ENCODE measurements at regions not wholly inside any gene's neighbourhood (a gene's known extent, or its start where the extent isn't known, plus 50 kb on each side); places are given as distances from the start of the nearest gene placed in this dataset.

GRCh38 chr10:129332476-129332875 lies 134.6 kb upstream of the MGMT start:
- Mint-ChIP-seq H3K36me3 (ENCODE audit: low read depth) (no peaks in the 10 kb centered on the region), H3K4me1 (ENCODE audit: low read depth) (no peaks in the 10 kb centered on the region), H3K27me3 (peaks cover 24% of the 10 kb centered on the region), H3K27ac (no peak overlapping the region), H3K9me3 (no peaks in the 10 kb centered on the region), H3K4me3 (no peak overlapping the region)
- no peak for DNase-seq

- peaks cover 24% of the 10 kb centered on the region for H3K27me3 Mint-ChIP-seq
- H3K36me3 Mint-ChIP-seq (ENCODE audit: low read depth): no peaks in the 10 kb centered on the region
- no peaks in the 10 kb centered on the region for H3K4me1 Mint-ChIP-seq (ENCODE audit: low read depth)
- no peak for DNase-seq
- H3K4me3 Mint-ChIP-seq: no peak overlapping the region
- H3K9me3 Mint-ChIP-seq: no peaks in the 10 kb centered on the region
- no peak overlapping the region for H3K27ac Mint-ChIP-seq
These were observed 133.3 kb upstream of the MGMT start for GRCh38 chr10:129333706-129334105.

- no peak for DNase-seq
These were observed 132.8 kb upstream of the MGMT start for GRCh38 chr10:129334266-129334665.

GRCh38 chr10:129335396-129335795 lies 131.6 kb upstream of the MGMT start:
- Mint-ChIP-seq H3K27ac (no peak overlapping the region), H3K27me3 (peaks cover 20% of the 10 kb centered on the region), H3K4me1 (ENCODE audit: low read depth) (no peaks in the 10 kb centered on the region), H3K9me3 (no peaks in the 10 kb centered on the region), H3K36me3 (ENCODE audit: low read depth) (no peaks in the 10 kb centered on the region), H3K4me3 (no peak overlapping the region)
- DNase-seq: no peak

More at GRCh38 chr10:129334266-129334665, 132.8 kb upstream of the MGMT start:
- Mint-ChIP-seq H3K4me1 (ENCODE audit: low read depth) (no peaks in the 10 kb centered on the region), H3K9me3 (no peaks in the 10 kb centered on the region), H3K4me3 (no peak overlapping the region), H3K36me3 (ENCODE audit: low read depth) (no peaks in the 10 kb centered on the region), H3K27me3 (peaks cover 24% of the 10 kb centered on the region), H3K27ac (no peak overlapping the region)

- Mint-ChIP-seq H3K36me3 (ENCODE audit: low read depth) (no peaks in the 10 kb centered on the region), H3K27ac (no peak overlapping the region), H3K27me3 (peaks cover 15% of the 10 kb centered on the region), H3K4me1 (ENCODE audit: low read depth) (no peaks in the 10 kb centered on the region), H3K9me3 (no peaks in the 10 kb centered on the region), H3K4me3 (no peak overlapping the region)
- DNase-seq: no peak
These were observed 131.1 kb upstream of the MGMT start for GRCh38 chr10:129335942-129336341.

GRCh38 chr10:129339191-129339590 lies 127.8 kb upstream of the MGMT start:
- Mint-ChIP-seq H3K4me1 (ENCODE audit: low read depth) (no peaks in the 10 kb centered on the region), H3K4me3 (no peak overlapping the region), H3K9me3 (no peaks in the 10 kb centered on the region)

GRCh38 chr10:129339841-129340240 lies 127.2 kb upstream of the MGMT start:
- Mint-ChIP-seq H3K9me3 (no peaks in the 10 kb centered on the region), H3K36me3 (ENCODE audit: low read depth) (no peaks in the 10 kb centered on the region), H3K4me1 (ENCODE audit: low read depth) (no peaks in the 10 kb centered on the region), H3K27me3 (no peaks in the 10 kb centered on the region), H3K4me3 (no peak overlapping the region), H3K27ac (no peak overlapping the region)
- no peak for DNase-seq

More at GRCh38 chr10:129339191-129339590, 127.8 kb upstream of the MGMT start:
- Mint-ChIP-seq H3K27me3 (peaks cover 2% of the 10 kb centered on the region), H3K36me3 (ENCODE audit: low read depth) (no peaks in the 10 kb centered on the region), H3K27ac (no peak overlapping the region)
- DNase-seq: no peak

- DNase-seq: no peak
- no peaks in the 10 kb centered on the region for H3K4me1 Mint-ChIP-seq (ENCODE audit: low read depth)
- H3K27me3 Mint-ChIP-seq: no peaks in the 10 kb centered on the region
- no peak overlapping the region for H3K27ac Mint-ChIP-seq
- no peak overlapping the region for H3K4me3 Mint-ChIP-seq
- no peaks in the 10 kb centered on the region for H3K9me3 Mint-ChIP-seq
- H3K36me3 Mint-ChIP-seq (ENCODE audit: low read depth): no peaks in the 10 kb centered on the region
These were observed 126.0 kb upstream of the MGMT start for GRCh38 chr10:129341087-129341486.

- DNase-seq: no peak
- no peaks in the 10 kb centered on the region for H3K27me3 Mint-ChIP-seq
- no peak overlapping the region for H3K27ac Mint-ChIP-seq
- no peaks in the 10 kb centered on the region for H3K4me1 Mint-ChIP-seq (ENCODE audit: low read depth)
- H3K36me3 Mint-ChIP-seq (ENCODE audit: low read depth): no peaks in the 10 kb centered on the region
- H3K9me3 Mint-ChIP-seq: no peaks in the 10 kb centered on the region
- H3K4me3 Mint-ChIP-seq: no peak overlapping the region
These were observed 124.7 kb upstream of the MGMT start for GRCh38 chr10:129342385-129342784.

- H3K4me1 Mint-ChIP-seq (ENCODE audit: low read depth): no peaks in the 10 kb centered on the region
- no peaks in the 10 kb centered on the region for H3K36me3 Mint-ChIP-seq (ENCODE audit: low read depth)
- no peak for DNase-seq
- no peaks in the 10 kb centered on the region for H3K27me3 Mint-ChIP-seq
- H3K27ac Mint-ChIP-seq: no peak overlapping the region
- H3K4me3 Mint-ChIP-seq: no peak overlapping the region
- no peaks in the 10 kb centered on the region for H3K9me3 Mint-ChIP-seq
These were observed 123.9 kb upstream of the MGMT start for GRCh38 chr10:129343141-129343540.

GRCh38 chr10:129344103-129344502 lies 122.9 kb upstream of the MGMT start:
- no peaks in the 10 kb centered on the region for H3K27me3 Mint-ChIP-seq
- no peak overlapping the region for H3K27ac Mint-ChIP-seq
- H3K4me3 Mint-ChIP-seq: no peak overlapping the region
- no peak for DNase-seq
- no peaks in the 10 kb centered on the region for H3K9me3 Mint-ChIP-seq
- no peaks in the 10 kb centered on the region for H3K4me1 Mint-ChIP-seq (ENCODE audit: low read depth)
- H3K36me3 Mint-ChIP-seq (ENCODE audit: low read depth): no peaks in the 10 kb centered on the region

- no peak for DNase-seq
- H3K27me3 Mint-ChIP-seq: peaks cover 3% of the 10 kb centered on the region
- no peak overlapping the region for H3K27ac Mint-ChIP-seq
- no peaks in the 10 kb centered on the region for H3K4me1 Mint-ChIP-seq (ENCODE audit: low read depth)
- H3K9me3 Mint-ChIP-seq: no peaks in the 10 kb centered on the region
- no peaks in the 10 kb centered on the region for H3K36me3 Mint-ChIP-seq (ENCODE audit: low read depth)
- H3K4me3 Mint-ChIP-seq: no peak overlapping the region
These were observed 122.2 kb upstream of the MGMT start for GRCh38 chr10:129344731-129345355.

- no peak for DNase-seq
- H3K27ac Mint-ChIP-seq: no peak overlapping the region
- peaks cover 3% of the 10 kb centered on the region for H3K27me3 Mint-ChIP-seq
- no peak overlapping the region for H3K4me3 Mint-ChIP-seq
- H3K4me1 Mint-ChIP-seq (ENCODE audit: low read depth): no peaks in the 10 kb centered on the region
- no peaks in the 10 kb centered on the region for H3K9me3 Mint-ChIP-seq
- H3K36me3 Mint-ChIP-seq (ENCODE audit: low read depth): no peaks in the 10 kb centered on the region
These were observed 121.3 kb upstream of the MGMT start for GRCh38 chr10:129345763-129346162.

- no peak overlapping the region for H3K27ac Mint-ChIP-seq
- H3K36me3 Mint-ChIP-seq (ENCODE audit: low read depth): no peaks in the 10 kb centered on the region
- H3K4me1 Mint-ChIP-seq (ENCODE audit: low read depth): no peaks in the 10 kb centered on the region
- peaks cover 3% of the 10 kb centered on the region for H3K27me3 Mint-ChIP-seq
- no peaks in the 10 kb centered on the region for H3K9me3 Mint-ChIP-seq
- no peak for DNase-seq
- H3K4me3 Mint-ChIP-seq: no peak overlapping the region
These were observed 116.4 kb upstream of the MGMT start for GRCh38 chr10:129350690-129351089.

- Mint-ChIP-seq H3K9me3 (peaks cover 6% of the 10 kb centered on the region), H3K27me3 (peaks cover 3% of the 10 kb centered on the region), H3K36me3 (ENCODE audit: low read depth) (no peaks in the 10 kb centered on the region), H3K4me3 (no peak overlapping the region), H3K27ac (no peak overlapping the region), H3K4me1 (ENCODE audit: low read depth) (no peaks in the 10 kb centered on the region)
- no peak for DNase-seq
These were observed 113.9 kb upstream of the MGMT start for GRCh38 chr10:129353101-129353500.

GRCh38 chr10:129360046-129360445 lies 107.0 kb upstream of the MGMT start:
- H3K27me3 Mint-ChIP-seq: no peaks in the 10 kb centered on the region

More at GRCh38 chr10:129360046-129360445, 107.0 kb upstream of the MGMT start:
- no peak overlapping the region for H3K4me3 Mint-ChIP-seq
- no peak overlapping the region for H3K27ac Mint-ChIP-seq
- no peak for DNase-seq
- H3K9me3 Mint-ChIP-seq: peaks cover 6% of the 10 kb centered on the region
- H3K36me3 Mint-ChIP-seq (ENCODE audit: low read depth): no peaks in the 10 kb centered on the region
- no peaks in the 10 kb centered on the region for H3K4me1 Mint-ChIP-seq (ENCODE audit: low read depth)

Measured in activated T-cell treated with anti-CD3 and anti-CD28 coated beads, Interleukin-2, amount 50 U/mL, for 24 hours (primary cell).